Fibroblast of lung (primary cell): ENCODE measurements at regions not wholly inside any gene's neighbourhood (a gene's known extent, or its start where the extent isn't known, plus 50 kb on each side); places are given as distances from the start of the nearest gene placed in this dataset.

Experiments used
- EZH2 ChIP-seq: IDR thresholded peaks from 2 replicates; pipeline ENCODE4 v1.5.1; 2012; ENCODE audit warnings: low read length, control low read depth, mild to moderate bottlenecking; ENCODE audit errors: missing control alignments
- TF ChIP-seq, protein P1 (sequence below), 2 donors: IDR thresholded peaks in 1 of 2; conservative IDR thresholded peaks in 1 of 2; 1 replicate in 1 of 2; 2 replicates in 1 of 2; pipeline ENCODE4 v1.5.1; 2011 to 2012; ENCODE audit warnings: low read length in 2 of 2, control low read depth in 1 of 2, inconsistent platforms in 1 of 2, low read depth in 1 of 2, mild to moderate bottlenecking in 1 of 2

DNA sequence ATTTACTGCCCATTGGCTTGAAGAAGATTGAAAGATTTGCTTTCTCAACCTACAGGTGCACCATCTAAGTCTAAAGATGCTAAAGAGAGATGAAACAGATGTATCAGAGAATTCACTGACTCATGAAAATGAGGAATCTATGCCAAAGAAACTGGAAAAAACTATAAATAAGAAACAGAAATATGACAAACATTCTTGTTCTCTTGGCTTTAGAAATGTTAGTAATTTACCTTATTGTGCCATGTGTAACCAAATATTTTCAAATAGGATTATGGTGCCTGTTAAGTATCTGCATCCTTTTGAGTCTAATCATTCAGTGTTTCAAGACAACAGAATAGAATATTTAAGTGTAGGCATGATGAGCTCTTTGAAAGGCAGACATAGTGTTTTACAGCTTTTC lies 271.5 kb downstream of the MEX3B start:
- TF ChIP-seq, protein P1, sequence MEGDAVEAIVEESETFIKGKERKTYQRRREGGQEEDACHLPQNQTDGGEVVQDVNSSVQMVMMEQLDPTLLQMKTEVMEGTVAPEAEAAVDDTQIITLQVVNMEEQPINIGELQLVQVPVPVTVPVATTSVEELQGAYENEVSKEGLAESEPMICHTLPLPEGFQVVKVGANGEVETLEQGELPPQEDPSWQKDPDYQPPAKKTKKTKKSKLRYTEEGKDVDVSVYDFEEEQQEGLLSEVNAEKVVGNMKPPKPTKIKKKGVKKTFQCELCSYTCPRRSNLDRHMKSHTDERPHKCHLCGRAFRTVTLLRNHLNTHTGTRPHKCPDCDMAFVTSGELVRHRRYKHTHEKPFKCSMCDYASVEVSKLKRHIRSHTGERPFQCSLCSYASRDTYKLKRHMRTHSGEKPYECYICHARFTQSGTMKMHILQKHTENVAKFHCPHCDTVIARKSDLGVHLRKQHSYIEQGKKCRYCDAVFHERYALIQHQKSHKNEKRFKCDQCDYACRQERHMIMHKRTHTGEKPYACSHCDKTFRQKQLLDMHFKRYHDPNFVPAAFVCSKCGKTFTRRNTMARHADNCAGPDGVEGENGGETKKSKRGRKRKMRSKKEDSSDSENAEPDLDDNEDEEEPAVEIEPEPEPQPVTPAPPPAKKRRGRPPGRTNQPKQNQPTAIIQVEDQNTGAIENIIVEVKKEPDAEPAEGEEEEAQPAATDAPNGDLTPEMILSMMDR (conservative IDR thresholded peaks at IDR 0.05 in 1 of 2, IDR thresholded peaks at IDR 0.05 in 1 of 2; ENCODE audit: low read depth in 1 of 2, low read length in 2 of 2), result no peak
- no peak for TF ChIP-seq EZH2
